ENCODE measurements at regions not wholly inside any gene's neighbourhood (a gene's known extent, or its start where the extent isn't known, plus 50 kb on each side); places are given as distances from the start of the nearest gene placed in this dataset.
"Not testable (repeated sequence)": the region's sequence is repeated elsewhere in the genome, so short reads cannot be mapped to it uniquely, and the experiment has no call there.

DNA sequence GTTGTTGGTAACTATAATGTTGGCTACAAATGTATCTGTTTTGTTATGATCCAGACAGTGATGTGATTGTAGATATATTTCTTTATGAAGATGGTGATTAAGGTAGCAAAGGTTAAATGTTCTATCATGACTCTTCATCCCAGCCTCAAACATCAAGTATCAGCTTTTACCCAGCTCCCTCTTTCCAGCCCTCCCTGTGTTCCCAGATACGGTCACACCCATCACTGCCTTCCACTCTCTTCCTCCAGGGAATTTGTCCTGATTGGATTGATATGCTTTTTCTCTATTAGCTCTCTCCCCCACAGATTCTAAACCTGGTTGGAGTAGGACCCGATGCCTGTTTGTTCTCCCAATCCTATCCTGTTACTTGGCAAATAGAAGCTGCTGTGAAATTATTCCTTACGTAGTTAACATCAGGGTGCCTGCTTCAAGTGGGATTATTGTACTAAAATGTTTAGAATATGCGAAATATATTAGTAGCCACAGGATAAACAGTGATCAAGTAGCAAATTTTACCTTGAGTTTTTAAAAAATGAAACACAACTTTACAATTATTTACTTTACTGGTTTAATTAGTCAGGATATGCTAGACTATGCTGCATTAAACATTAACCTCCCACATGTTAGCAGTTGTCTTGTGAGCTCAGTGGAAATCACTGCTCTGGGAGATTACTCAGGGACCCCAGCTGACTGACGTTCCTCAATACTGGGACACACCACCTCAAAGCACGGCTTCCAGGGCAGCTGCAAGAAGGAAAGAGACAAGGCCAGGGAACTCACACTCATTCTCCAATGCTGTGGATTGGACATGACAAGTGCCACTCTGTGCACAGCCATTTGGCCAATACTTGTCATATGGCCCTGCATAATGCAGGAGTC is 165.3 kb downstream of the ALX1 start:
- Mint-ChIP-seq H3K9me3 (ENCODE audit: low read depth) (peaks cover 3% of the 10 kb centered on the region), H3K36me3 (no peaks in the 10 kb centered on the region), H3K27ac (no peak overlapping the region), H3K4me3 (no peak overlapping the region), H3K27me3 (no peaks in the 10 kb centered on the region), H3K4me1 (no peaks in the 10 kb centered on the region)
- DNase-seq (no peak), ATAC-seq (no peak)
- CTCF ChIA-PET, result no interaction called here

DNA sequence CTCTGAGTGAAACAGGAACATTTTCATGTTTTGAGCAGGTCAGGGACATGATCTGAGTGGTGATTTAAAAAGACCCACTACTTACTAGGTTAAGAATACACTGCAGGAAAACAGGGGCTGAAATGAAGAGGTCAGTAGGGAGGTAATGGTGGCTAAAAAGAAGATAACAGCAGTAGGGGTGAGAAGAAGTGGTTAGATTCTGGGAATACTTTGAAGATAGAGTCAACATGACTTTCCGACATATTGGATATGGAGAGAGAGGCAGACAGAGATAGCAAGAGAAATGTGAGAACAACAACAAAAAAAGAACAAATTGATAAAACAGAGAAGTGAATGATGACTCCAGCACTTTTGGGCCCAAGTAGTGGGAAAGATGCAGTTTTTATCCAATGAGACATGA is 168.0 kb downstream of the ALX1 start:
- ATAC-seq (no peak), DNase-seq (no peak)
- no peak overlapping the region for H3K4me3 Mint-ChIP-seq
- no peaks in the 10 kb centered on the region for H3K9me3 Mint-ChIP-seq (ENCODE audit: low read depth)
- no peaks in the 10 kb centered on the region for H3K27me3 Mint-ChIP-seq
- no peaks in the 10 kb centered on the region for H3K36me3 Mint-ChIP-seq
- no peak overlapping the region for H3K27ac Mint-ChIP-seq
- CTCF ChIA-PET, result interaction anchor here (1.3 kb wide), 1 partner anchor 23 kb away, joined by 3 read pairs; no protein-coding TSS in a partner anchor
- no peaks in the 10 kb centered on the region for H3K4me1 Mint-ChIP-seq

DNA sequence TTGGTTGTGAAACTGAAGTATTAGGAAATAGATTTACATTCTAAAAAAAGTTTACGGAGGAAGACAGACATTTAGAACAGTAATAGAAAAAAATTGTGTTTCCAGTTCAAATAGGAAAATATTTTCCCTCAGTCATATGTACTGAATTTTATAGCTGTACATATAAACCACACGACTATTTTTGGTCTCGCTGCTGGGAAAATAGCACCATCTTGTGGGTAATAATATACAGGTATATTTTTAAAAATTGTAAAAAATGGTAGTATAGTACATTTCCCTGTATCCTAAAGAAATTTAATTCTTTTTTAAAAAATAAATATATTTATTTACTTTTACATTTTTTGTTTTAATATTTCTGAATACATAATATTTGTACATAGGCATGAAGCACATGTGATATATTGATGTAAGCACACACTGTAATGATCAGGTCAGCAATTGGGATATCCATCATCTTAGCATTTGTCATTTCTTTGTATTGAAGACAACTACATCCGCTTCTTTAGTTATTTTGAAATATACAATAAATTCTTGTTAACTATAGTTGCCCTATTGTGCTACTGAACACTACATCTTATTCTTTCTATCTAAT is 168.6 kb downstream of the ALX1 start:
- ATAC-seq (no peak), DNase-seq (no peak)
- Mint-ChIP-seq H3K27me3 (no peaks in the 10 kb centered on the region), H3K9me3 (ENCODE audit: low read depth) (no peaks in the 10 kb centered on the region), H3K27ac (no peak overlapping the region), H3K4me3 (no peak overlapping the region), H3K36me3 (no peaks in the 10 kb centered on the region), H3K4me1 (no peaks in the 10 kb centered on the region)
- CTCF ChIA-PET, result interaction anchor here (1.3 kb wide), 1 partner anchor 24 kb away, joined by 3 read pairs; no protein-coding TSS in a partner anchor

DNA sequence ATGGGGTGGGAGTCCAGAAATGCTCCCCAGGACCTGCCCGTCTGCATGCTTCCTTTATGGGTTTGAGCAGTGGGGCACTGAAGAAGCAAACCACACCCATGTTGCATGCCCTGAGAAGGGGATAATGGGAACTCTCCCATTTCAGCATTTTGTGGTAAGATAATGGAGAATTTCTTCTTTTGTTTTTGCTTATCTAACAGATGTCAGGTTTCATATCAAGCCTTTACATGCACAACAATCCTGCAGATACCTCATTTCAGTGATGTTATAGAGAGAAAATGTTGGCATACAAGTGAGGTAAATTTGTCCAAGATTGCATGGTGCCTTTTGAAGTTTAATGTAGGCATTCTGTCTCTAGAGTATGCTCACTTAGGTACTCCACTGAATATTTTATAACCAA is 177.0 kb downstream of the ALX1 start:
- Mint-ChIP-seq H3K27ac (no peak overlapping the region), H3K4me1 (no peaks in the 10 kb centered on the region), H3K27me3 (no peaks in the 10 kb centered on the region), H3K4me3 (no peak overlapping the region), H3K36me3 (no peaks in the 10 kb centered on the region), H3K9me3 (ENCODE audit: low read depth) (no peaks in the 10 kb centered on the region)
- ATAC-seq, result no peak
- no peak for DNase-seq
- CTCF ChIA-PET, result no interaction called here

DNA sequence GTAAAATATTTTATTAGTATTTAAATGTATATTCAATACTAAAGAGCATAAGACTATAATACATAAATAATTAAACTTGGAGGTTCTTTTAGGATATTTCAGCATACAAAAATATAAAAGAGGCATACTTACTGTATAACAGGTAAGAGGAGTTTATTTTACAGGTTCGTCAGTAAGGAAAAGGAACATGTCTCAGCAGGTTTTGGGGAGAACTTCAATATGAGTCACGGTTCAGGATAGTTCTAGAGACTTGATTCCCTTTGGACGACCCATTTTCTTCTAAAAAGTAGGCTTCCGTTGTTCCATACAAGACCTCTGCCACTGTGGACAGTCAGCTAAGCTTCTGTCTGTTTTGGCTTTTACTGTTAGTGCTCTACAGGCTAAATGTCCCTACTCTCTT is 181.1 kb downstream of the ALX1 start:
- H3K27me3 Mint-ChIP-seq, result no peaks in the 10 kb centered on the region
- no peak overlapping the region for H3K27ac Mint-ChIP-seq
- H3K4me1 Mint-ChIP-seq, result no peaks in the 10 kb centered on the region
- no peak for ATAC-seq
- no peaks in the 10 kb centered on the region for H3K36me3 Mint-ChIP-seq
- no peak for DNase-seq
- CTCF ChIA-PET, result no interaction called here
- no peak overlapping the region for H3K4me3 Mint-ChIP-seq
- H3K9me3 Mint-ChIP-seq (ENCODE audit: low read depth), result no peaks in the 10 kb centered on the region

DNA sequence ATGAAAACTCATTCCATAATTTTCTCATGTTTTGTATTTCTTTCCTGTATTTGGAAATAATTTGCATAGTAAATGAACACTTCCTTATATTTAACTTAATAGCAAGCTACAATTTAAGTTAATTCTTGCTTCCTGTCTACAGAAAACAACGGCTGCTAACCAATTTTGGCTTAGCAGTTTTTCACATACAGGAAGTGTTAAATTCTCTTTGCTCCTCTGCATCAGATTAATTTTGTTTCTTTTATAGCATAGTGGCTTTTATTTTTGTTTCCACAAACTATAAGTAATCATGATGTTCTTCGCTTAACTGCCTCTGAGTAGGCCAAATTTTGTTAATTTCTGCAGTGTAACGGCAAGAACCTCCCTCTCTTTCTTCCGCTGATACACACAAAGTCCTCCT is 182.9 kb downstream of the ALX1 start:
- CTCF ChIA-PET, result no interaction called here
- no peak for ATAC-seq
- no peak overlapping the region for H3K27ac Mint-ChIP-seq
- no peaks in the 10 kb centered on the region for H3K4me1 Mint-ChIP-seq
- no peak overlapping the region for H3K4me3 Mint-ChIP-seq
- no peaks in the 10 kb centered on the region for H3K9me3 Mint-ChIP-seq (ENCODE audit: low read depth)
- no peak for DNase-seq
- H3K36me3 Mint-ChIP-seq, result no peaks in the 10 kb centered on the region
- H3K27me3 Mint-ChIP-seq, result no peaks in the 10 kb centered on the region

DNA sequence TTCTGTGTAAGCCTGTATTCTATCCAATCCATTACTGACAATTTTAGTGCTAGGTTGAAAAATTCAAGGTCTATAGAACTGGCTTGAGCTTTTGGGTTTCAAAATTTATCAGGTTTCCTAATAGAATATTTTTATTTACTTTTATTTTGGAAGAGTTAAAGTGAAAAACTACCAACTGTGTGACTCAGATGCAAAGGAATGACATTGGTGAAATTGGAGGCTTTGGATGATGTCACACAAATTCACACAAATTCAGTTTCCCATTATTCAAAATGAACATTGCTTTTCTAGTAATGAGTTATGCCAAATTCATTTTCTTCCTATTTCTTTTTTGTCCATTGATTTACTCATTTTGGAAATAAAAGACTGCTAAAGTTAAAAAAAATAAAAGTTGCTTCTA is 186.9 kb downstream of the ALX1 start:
- Mint-ChIP-seq H3K27ac (no peak overlapping the region), H3K4me1 (peaks cover 7% of the 10 kb centered on the region), H3K9me3 (ENCODE audit: low read depth) (peaks cover 2% of the 10 kb centered on the region), H3K36me3 (no peaks in the 10 kb centered on the region), H3K27me3 (no peaks in the 10 kb centered on the region), H3K4me3 (no peak overlapping the region)
- DNase-seq, result no peak
- CTCF ChIA-PET, result interaction anchor here (2.4 kb wide), 1 partner anchor 401 kb away, joined by 10 read pairs; no protein-coding TSS in a partner anchor
- ATAC-seq, result no peak

DNA sequence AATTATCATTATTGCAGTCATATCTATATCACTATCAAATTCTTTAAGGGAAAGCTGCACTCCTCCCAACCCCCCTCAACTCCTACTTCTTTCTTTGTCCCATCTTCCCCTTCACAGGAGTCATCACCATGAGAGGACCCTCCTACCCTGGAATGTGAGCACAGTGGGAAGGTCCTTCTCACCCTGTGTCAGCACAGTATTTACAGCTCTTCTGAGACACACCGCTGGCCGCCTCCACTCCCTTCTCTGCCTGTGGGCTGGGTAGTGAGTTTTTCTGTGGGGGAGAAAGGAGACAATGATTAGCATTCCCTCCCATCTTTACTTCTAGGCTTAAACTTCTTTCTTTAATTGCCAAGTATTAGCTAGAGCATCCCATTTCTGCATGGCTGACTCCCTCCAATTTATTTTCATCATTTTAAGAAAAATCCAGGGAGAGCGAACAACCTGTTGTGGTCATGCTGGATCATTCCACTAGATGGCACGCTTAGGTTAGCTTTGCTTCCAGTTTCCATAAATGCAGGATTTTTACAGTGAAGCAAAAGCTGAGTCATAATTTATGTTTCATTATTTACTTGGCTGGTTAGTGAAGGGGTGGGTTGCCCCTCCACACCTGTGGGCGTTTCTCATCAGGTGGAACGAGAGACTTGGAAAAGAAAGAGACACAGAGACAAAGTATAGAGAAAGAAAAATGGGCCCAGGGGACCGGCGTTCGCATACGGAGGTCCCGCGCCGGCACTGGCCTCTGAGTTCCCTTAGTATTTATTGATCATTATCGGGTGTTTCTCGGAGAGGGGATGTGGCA is 188.5 kb downstream of the ALX1 start:
- DNase-seq, result no peak
- Mint-ChIP-seq H3K4me1 (peaks cover 7% of the 10 kb centered on the region), H3K4me3 (peak overlapping the region; percentile 28), H3K36me3 (no peaks in the 10 kb centered on the region), H3K9me3 (ENCODE audit: low read depth) (peaks cover 2% of the 10 kb centered on the region), H3K27ac (no peak overlapping the region), H3K27me3 (no peaks in the 10 kb centered on the region)
- CTCF ChIA-PET, result interaction anchor here (2.4 kb wide), 1 partner anchor 399 kb away, joined by 10 read pairs; no protein-coding TSS in a partner anchor
- ATAC-seq, result peak; percentile 47

DNA sequence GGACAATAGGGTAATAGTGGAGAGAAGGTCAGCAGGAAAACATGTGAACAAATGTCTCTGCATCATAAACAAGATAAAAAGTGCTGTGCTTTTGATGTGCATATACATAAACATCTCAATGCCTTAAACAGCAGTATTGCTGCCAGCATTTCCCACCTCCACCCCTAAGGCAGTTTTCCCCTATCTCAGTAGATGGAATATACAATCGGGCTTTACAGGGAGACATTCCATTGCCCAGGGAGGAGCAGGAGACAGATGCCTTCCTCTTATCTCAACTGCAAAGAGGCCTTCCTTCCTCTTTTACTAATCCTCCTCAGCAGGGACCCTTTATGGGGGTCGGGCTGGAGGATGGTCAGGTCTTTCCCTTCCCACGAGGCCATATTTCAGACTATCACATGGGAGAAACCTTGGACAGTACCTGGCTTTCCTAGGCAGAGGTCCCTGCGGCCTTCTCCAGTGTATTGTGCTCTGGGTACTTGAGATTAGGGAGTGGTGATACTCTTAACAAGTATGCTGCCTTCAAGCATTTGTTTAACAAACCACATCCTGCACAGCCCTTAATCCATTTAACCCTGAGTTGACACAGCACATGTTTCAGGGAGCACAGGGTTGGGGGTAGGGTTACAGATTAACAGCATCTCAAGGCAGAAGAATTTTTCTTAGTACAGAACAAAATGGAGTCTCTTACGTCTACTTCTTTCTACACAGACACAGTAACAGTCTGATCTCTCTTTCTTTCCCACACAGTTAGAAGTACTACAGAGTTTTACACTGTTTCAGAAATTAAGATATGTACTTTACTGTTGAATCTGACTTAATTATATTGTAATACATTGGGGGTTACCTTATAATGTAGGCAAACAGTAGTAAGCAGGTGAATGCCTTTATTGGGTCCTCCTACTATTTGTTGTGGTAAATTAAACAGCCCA is 189.4 kb downstream of the ALX1 start:
- peak overlapping the region; percentile 28 for H3K4me3 Mint-ChIP-seq
- CTCF ChIA-PET, result interaction anchor here (2.4 kb wide), 1 partner anchor 398 kb away, joined by 10 read pairs; no protein-coding TSS in a partner anchor
- not testable (repeated sequence) for H3K36me3 Mint-ChIP-seq

DNA sequence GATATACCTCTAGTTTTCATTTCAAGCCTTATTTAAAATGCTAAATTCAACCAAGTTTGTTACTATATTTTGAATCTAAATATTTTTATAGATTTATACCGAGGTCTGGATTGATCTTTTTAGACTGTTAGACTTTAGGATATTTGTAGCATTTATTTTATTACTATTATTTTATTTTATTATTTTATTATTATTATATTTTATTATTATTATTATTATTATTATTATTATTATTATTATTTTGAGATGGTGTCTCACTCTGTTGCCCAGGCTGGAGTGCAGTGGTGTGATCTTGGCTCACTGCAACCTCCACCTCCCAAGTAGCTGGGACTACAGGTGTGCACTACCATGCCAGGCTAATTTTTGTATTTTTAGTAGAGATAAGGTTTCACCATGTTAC is 195.3 kb downstream of the ALX1 start:
- ATAC-seq; DNase-seq; H3K27me3 Mint-ChIP-seq; H3K36me3 Mint-ChIP-seq; CTCF ChIA-PET; H3K9me3 Mint-ChIP-seq (ENCODE audit: low read depth); H3K27ac Mint-ChIP-seq; H3K4me3 Mint-ChIP-seq; H3K4me1 Mint-ChIP-seq: not testable (repeated sequence)

More for the DNA sequence above, 189.4 kb downstream of the ALX1 start:
- not testable (repeated sequence) for ATAC-seq; H3K27me3 Mint-ChIP-seq; DNase-seq; H3K9me3 Mint-ChIP-seq (ENCODE audit: low read depth); H3K4me1 Mint-ChIP-seq; H3K27ac Mint-ChIP-seq

DNA sequence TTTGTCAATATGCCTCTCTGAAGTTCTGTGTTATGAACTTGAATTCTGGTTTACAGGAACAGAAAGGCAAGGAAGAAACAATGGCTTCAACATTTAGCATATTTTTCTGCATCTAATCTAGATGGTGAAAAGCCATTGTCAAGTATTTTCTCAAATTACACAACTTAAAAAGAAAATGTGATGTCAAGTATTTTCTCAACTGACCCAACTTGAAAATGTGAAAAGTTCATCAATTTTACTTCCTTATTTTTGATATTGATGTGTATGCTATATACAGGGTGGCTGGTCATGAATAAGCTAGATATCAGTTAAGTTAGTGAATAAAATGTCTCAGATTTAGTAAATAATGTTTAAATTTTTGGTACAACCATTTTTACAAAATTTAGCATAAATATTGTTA is 196.7 kb downstream of the ALX1 start:
- no peak overlapping the region for H3K4me3 Mint-ChIP-seq
- no peaks in the 10 kb centered on the region for H3K36me3 Mint-ChIP-seq
- ATAC-seq (no peak), DNase-seq (no peak)
- H3K27ac Mint-ChIP-seq, result no peak overlapping the region
- CTCF ChIA-PET, result no interaction called here
- H3K4me1 Mint-ChIP-seq, result no peaks in the 10 kb centered on the region
- H3K9me3 Mint-ChIP-seq (ENCODE audit: low read depth), result no peaks in the 10 kb centered on the region
- no peaks in the 10 kb centered on the region for H3K27me3 Mint-ChIP-seq

DNA sequence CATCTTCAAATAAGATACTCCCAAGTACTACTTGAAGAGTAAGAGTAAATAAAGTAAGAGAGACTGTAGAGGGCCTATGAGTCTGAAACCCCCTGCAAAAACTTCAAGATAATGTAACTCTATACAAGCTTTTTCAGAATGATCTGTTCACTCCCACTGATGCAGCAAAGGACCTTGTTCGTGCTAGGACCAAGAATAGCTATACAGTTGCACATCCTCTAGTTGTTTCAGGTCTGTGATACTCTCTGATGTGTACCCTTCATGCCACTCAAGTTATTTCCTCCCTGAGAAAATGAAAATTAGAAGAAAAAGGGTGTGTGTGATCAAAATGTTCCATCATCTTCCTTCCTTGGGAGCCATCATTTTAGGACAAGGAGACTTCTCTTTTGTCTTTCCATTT is 204.4 kb downstream of the ALX1 start:
- H3K4me3 Mint-ChIP-seq, result no peak overlapping the region
- H3K27me3 Mint-ChIP-seq, result no peaks in the 10 kb centered on the region
- DNase-seq, result no peak
- CTCF ChIA-PET, result no interaction called here
- no peaks in the 10 kb centered on the region for H3K36me3 Mint-ChIP-seq
- H3K9me3 Mint-ChIP-seq (ENCODE audit: low read depth), result no peaks in the 10 kb centered on the region
- no peak overlapping the region for H3K27ac Mint-ChIP-seq
- no peaks in the 10 kb centered on the region for H3K4me1 Mint-ChIP-seq
- ATAC-seq, result no peak

DNA sequence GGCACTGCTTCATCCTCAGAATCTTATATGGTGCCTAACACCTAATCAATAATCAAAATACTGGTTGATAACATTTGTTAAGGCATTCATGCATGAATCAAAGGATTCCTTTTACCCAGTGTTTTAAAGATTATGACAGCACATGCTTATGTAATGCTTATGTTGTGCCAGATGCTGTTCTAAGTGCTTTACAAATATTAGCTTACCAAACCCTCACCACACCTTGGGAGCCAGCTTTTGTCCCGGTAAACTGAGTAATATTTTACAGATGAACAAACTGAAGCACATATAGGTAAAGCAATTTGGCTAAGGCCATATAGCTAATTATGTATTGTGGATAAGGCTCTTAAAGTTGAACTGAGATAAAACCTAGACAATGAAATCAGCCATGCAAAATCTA is 209.2 kb downstream of the ALX1 start:
- H3K9me3 Mint-ChIP-seq (ENCODE audit: low read depth), result peaks cover 2% of the 10 kb centered on the region
- no peak overlapping the region for H3K27ac Mint-ChIP-seq
- no peaks in the 10 kb centered on the region for H3K4me1 Mint-ChIP-seq
- no peak overlapping the region for H3K4me3 Mint-ChIP-seq
- ATAC-seq (no peak), DNase-seq (no peak)
- CTCF ChIA-PET, result no interaction called here
- H3K27me3 Mint-ChIP-seq, result no peaks in the 10 kb centered on the region
- H3K36me3 Mint-ChIP-seq, result no peaks in the 10 kb centered on the region
